ENCODE measurements at regions not wholly inside any gene's neighbourhood (a gene's known extent, or its start where the extent isn't known, plus 50 kb on each side); places are given as distances from the start of the nearest gene placed in this dataset.

DNA sequence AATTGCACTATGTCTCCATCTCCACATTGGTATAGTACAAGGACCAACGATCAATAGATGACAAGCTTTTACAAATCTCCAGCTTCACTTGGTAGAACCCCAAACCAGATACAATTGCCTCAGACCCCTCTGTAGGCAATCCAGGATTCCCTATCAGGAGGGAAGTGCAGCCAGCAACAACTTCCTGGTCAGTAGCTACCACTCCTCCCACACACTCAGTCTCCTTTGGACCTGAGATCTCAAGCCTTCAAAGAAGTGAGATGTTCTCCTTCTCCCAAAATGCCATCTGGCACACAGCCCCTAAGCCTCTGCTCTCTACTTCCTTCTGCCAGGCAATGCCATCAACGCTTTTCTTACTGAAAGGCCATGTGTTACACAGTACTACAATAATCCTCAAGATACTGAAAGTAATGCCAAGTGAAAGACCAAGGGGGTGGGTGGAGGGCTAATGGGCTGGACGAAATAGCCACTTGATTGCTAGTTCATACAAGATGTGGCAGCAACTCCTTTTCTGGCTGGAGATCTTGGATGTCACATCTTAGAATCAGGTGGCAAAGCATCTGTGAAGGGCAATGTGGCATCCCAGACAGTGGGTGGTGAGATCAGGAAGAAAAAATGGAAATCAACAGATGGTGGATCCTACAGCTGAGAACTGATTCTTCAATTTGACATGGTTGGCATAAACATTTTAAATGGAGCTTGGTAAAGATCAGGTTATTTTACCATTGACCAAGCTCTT is 75.3 kb upstream of the ACP3 start:
- Histone ChIP-seq H3K4me2 (no peak overlapping the region), H3K27me3 (no peaks in the 10 kb centered on the region), H3K9me3 (ENCODE audit: low read depth) (no peaks in the 10 kb centered on the region), H3K4me1 (peaks cover 7% of the 10 kb centered on the region), H3K27ac (no peak overlapping the region), H3K4me3 (no peak overlapping the region), H2AFZ (replicated peaks) (no peak overlapping the region), H4K20me1 (ENCODE audit: low read depth) (no peaks in the 10 kb centered on the region), H3K79me2 (ENCODE audit: low read depth) (no peaks in the 10 kb centered on the region), H3K9ac (no peak overlapping the region), H3K36me3 (no peaks in the 10 kb centered on the region), H3F3A (ENCODE audit: low read depth) (no peaks in the 10 kb centered on the region)
- no peak overlapping the region for H3K4me3 Mint-ChIP-seq
- no peaks in the 10 kb centered on the region for H3K36me3 Mint-ChIP-seq
- H3K27ac Mint-ChIP-seq = no peak overlapping the region
- peaks cover 3% of the 10 kb centered on the region for H3K4me1 Mint-ChIP-seq
- DNase-seq (ENCODE audit: low spot score) = no peak
- H3K9me3 Mint-ChIP-seq = peaks cover 3% of the 10 kb centered on the region
- no peak for TF ChIP-seq EZH2 (IDR thresholded peaks at IDR 0.05)
- TF ChIP-seq, protein P1, sequence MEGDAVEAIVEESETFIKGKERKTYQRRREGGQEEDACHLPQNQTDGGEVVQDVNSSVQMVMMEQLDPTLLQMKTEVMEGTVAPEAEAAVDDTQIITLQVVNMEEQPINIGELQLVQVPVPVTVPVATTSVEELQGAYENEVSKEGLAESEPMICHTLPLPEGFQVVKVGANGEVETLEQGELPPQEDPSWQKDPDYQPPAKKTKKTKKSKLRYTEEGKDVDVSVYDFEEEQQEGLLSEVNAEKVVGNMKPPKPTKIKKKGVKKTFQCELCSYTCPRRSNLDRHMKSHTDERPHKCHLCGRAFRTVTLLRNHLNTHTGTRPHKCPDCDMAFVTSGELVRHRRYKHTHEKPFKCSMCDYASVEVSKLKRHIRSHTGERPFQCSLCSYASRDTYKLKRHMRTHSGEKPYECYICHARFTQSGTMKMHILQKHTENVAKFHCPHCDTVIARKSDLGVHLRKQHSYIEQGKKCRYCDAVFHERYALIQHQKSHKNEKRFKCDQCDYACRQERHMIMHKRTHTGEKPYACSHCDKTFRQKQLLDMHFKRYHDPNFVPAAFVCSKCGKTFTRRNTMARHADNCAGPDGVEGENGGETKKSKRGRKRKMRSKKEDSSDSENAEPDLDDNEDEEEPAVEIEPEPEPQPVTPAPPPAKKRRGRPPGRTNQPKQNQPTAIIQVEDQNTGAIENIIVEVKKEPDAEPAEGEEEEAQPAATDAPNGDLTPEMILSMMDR (IDR thresholded peaks at IDR 0.05) = no peak
- TF ChIP-seq EZH2phosphoT487 (IDR thresholded peaks at IDR 0.05) = no peak
- H3K27me3 Mint-ChIP-seq (ENCODE audit: insufficient read depth, low read depth) = peaks cover 2% of the 10 kb centered on the region

DNA sequence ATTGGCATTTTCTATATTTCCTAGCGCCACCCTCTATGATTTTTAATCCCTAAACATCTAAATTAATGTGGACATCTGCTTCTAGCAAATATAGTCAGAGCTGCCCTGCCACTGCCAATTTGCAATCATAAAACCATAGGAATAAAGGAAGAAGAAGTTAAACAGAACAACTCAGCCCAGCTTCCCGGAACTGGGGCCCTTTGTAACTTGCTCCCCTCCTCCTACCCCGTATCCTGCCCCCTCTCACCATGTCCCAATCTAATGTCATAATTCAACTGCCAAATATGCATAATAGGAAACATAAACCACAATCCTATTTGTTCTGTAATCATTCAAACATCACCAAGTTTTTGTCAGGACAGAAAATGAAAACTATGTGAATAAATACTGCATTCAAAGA is 74.4 kb upstream of the ACP3 start:
- Histone ChIP-seq H4K20me1 (ENCODE audit: low read depth) (no peaks in the 10 kb centered on the region), H3K9ac (no peak overlapping the region), H3K27me3 (no peaks in the 10 kb centered on the region), H3K4me2 (no peak overlapping the region), H3K4me1 (peaks cover 8% of the 10 kb centered on the region), H3F3A (ENCODE audit: low read depth) (no peaks in the 10 kb centered on the region), H3K36me3 (no peaks in the 10 kb centered on the region), H3K4me3 (no peak overlapping the region), H3K79me2 (ENCODE audit: low read depth) (no peaks in the 10 kb centered on the region), H2AFZ (replicated peaks) (no peak overlapping the region), H3K9me3 (ENCODE audit: low read depth) (no peaks in the 10 kb centered on the region), H3K27ac (no peak overlapping the region)
- Mint-ChIP-seq H3K4me3 (no peak overlapping the region), H3K27me3 (ENCODE audit: insufficient read depth, low read depth) (peaks cover 2% of the 10 kb centered on the region), H3K9me3 (peaks cover 3% of the 10 kb centered on the region), H3K27ac (no peak overlapping the region), H3K36me3 (no peaks in the 10 kb centered on the region), H3K4me1 (peaks cover 3% of the 10 kb centered on the region)
- TF ChIP-seq EZH2phosphoT487 (IDR thresholded peaks at IDR 0.05) (no peak), EZH2 (IDR thresholded peaks at IDR 0.05) (no peak)
- TF ChIP-seq, protein P1 (IDR thresholded peaks at IDR 0.05) = no peak
- no peak for DNase-seq (ENCODE audit: low spot score)

- Histone ChIP-seq H3K27me3 (no peaks in the 10 kb centered on the region), H3K9ac (no peak overlapping the region), H3K79me2 (ENCODE audit: low read depth) (no peaks in the 10 kb centered on the region), H4K20me1 (ENCODE audit: low read depth) (no peaks in the 10 kb centered on the region), H3K36me3 (no peaks in the 10 kb centered on the region), H3K4me1 (peaks cover 8% of the 10 kb centered on the region), H3K4me2 (no peak overlapping the region), H3K27ac (no peak overlapping the region), H2AFZ (replicated peaks) (no peak overlapping the region), H3F3A (ENCODE audit: low read depth) (no peaks in the 10 kb centered on the region), H3K9me3 (ENCODE audit: low read depth) (no peaks in the 10 kb centered on the region), H3K4me3 (no peak overlapping the region)
- no peak for DNase-seq (ENCODE audit: low spot score)
- H3K4me1 Mint-ChIP-seq = peaks cover 3% of the 10 kb centered on the region
- H3K9me3 Mint-ChIP-seq = no peaks in the 10 kb centered on the region
- H3K36me3 Mint-ChIP-seq = no peaks in the 10 kb centered on the region
- no peak overlapping the region for H3K27ac Mint-ChIP-seq
- TF ChIP-seq, protein P1 (IDR thresholded peaks at IDR 0.05) = no peak
- TF ChIP-seq EZH2phosphoT487 (IDR thresholded peaks at IDR 0.05) = no peak
- no peak for TF ChIP-seq EZH2 (IDR thresholded peaks at IDR 0.05)
- H3K27me3 Mint-ChIP-seq (ENCODE audit: insufficient read depth, low read depth) = peaks cover 2% of the 10 kb centered on the region
- H3K4me3 Mint-ChIP-seq = no peak overlapping the region
Measured at GRCh38 chr3:132245552-132246142, 71.6 kb upstream of the ACP3 start.
